Heart right ventricle (tissue), 16 donors: ENCODE measurements at regions not wholly inside any gene's neighbourhood (a gene's known extent, or its start where the extent isn't known, plus 50 kb on each side); places are given as distances from the start of the nearest gene placed in this dataset.

ENCODE experiments used
- ATAC-seq, 8 donors: fragments of 200-7000 bp; cut with Tn5 transposase; one replicate each; pipeline ENCODE4 v1.9.1; 2020; ENCODE audit warnings: mild to moderate bottlenecking in 8 of 8, moderate library complexity in 8 of 8, moderate number of reproducible peaks in 1 of 8
- DNase-seq, 2 donors: peaks; one replicate each; pipeline ENCODE4 v3.0.0-alpha.2; 2020
- H3K27ac ChIP-seq, 10 donors: fragments of 200-600 bp; sonication (generic) in 2 of 10; one replicate each; pipeline versions ENCODE4 v1.5.0 to v1.8.0; 2020 to 2022; ENCODE audit warnings: mild to moderate bottlenecking in 3 of 10
- H3K27me3 ChIP-seq, 7 donors: fragments of 200-600 bp; one replicate each; pipeline ENCODE4 v1.8.0; 2021 to 2022; ENCODE audit warnings: mild to moderate bottlenecking in 2 of 7
- H3K36me3 ChIP-seq, 9 donors: fragments of 200-600 bp; sonication (generic) in 1 of 9; one replicate each; pipeline versions ENCODE4 v1.5.0 to v1.8.0; 2020 to 2022; ENCODE audit warnings: mild to moderate bottlenecking in 2 of 9
- H3K4me1 ChIP-seq, 9 donors: fragments of 200-600 bp; sonication (generic) in 1 of 9; one replicate each; pipeline versions ENCODE4 v1.5.0 to v1.8.0; 2020 to 2022; ENCODE audit warnings: mild to moderate bottlenecking in 4 of 9
- H3K4me3 ChIP-seq, 10 donors: fragments of 200-600 bp; sonication (generic) in 2 of 10; one replicate each; pipeline versions ENCODE4 v1.5.0 to v1.8.0; 2020 to 2022; ENCODE audit warnings: mild to moderate bottlenecking in 7 of 10, moderate library complexity in 2 of 10
- H3K9me3 ChIP-seq, 11 donors: fragments of 200-600 bp in 10 of 11; sonication (generic) in 2 of 11; one replicate each; pipeline versions ENCODE4 v1.5.0 to v1.8.0; 2013 to 2022; ENCODE audit warnings: mild to moderate bottlenecking in 2 of 11, control low read depth in 1 of 11, moderate library complexity in 1 of 11
- WGBS, 2 donors: extraction: QIAGEN DNeasy Blood & Tissue Kit; methylation state at CpG; one replicate each; pipeline ENCODE4 v1.1.7; 2013; ENCODE audit warnings: inconsistent platforms in 1 of 2; 5-methylcytosine and 5-hydroxymethylcytosine counted together
- intact Hi-C, 10 donors: fragments of 100-400 bp; cut with DNase I; formaldehyde crosslinking; loops; one replicate each; pipeline versions ENCODE4 v1.11.1 to v1.14.2; 2022
- TF ChIP-seq, protein P1 (sequence below), 9 donors: fragments of 200-600 bp; sonication (generic) in 2 of 9; IDR thresholded peaks; one replicate each; pipeline versions ENCODE4 v1.5.0 to v1.8.0; 2021 to 2022; ENCODE audit warnings: antibody characterized with exemption in 9 of 9, mild to moderate bottlenecking in 5 of 9, moderate library complexity in 1 of 9
- donor health status: Arrhythmogenic right ventricular cardiomyopathy.
- donor health status: ischemic (EF 13 %, LVEDD 7.1; RV severe dilation, severe dysfunction).
- donor health status: healthy with polysubstance abuse.
- donor health status: DM: no; HTN: yes; CAD: no.
- donor health status: DM: no; HTN: no; CAD: no.
- donor health status: ischemic (EF 25% LVEDD 6.9; RV normal size, moderate dysfunction).
- donor health status: ischemic (EF 25% LVEDD 5.7; RV mildly dilated, moderate dysfunction).
- donor health status: healthy.
- donor health status: DM: yes; HTN: yes; CAD: no.
- donor health status: Ischemic cardiomyopathy.
- donor health status: ischemic (EF 35%, LVEDD 5.7; RV mildly dilated, moderate dysfunction).
- donor health status: nonischemic (EF 11% LVEDD 7.7; RV severe dilation, severe dysfunction).
- donor health status: DM: yes; HTN: yes; CAD: no.
- donor health status: PGD.
- donor health status: ischemic (EF 29% LVEDD 5.4; RV normal size, mild dysfunction).
- donor health status: nonischemic (EF 23%, LVEDD 6.1; RV moderate dilation, normal function).

DNA sequence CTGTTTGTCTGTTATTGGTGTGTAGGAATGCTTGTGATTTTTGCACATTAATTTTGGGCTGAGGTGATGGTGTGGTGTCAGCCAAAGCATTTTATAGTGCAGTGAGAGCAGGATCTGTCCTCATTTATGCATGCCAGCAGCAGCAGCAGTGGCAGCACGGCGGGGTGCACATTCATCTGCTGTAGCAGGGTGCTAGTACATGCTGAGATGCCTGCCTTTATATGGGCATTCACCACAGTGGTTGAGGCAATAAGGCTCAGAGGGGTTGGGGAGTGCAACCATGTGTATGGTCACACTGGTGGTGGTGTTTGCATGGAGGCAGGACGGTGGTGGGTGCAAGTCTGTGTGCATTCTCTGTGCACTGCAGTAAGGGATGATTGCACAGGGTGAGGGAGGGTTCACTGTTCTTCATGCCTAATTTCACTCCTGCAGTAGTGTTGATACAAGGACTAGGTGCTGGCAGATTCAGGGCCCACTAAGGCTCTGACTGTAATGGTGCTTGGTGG, 129.3 kb upstream of the SYNCRIP start:
- no peaks in the 10 kb centered on the region for H3K36me3 ChIP-seq
- H3K27me3 ChIP-seq: no peaks in the 10 kb centered on the region
- H3K4me1 ChIP-seq: no peaks in the 10 kb centered on the region
- intact Hi-C loops: no loop called here
- TF ChIP-seq, protein P1, sequence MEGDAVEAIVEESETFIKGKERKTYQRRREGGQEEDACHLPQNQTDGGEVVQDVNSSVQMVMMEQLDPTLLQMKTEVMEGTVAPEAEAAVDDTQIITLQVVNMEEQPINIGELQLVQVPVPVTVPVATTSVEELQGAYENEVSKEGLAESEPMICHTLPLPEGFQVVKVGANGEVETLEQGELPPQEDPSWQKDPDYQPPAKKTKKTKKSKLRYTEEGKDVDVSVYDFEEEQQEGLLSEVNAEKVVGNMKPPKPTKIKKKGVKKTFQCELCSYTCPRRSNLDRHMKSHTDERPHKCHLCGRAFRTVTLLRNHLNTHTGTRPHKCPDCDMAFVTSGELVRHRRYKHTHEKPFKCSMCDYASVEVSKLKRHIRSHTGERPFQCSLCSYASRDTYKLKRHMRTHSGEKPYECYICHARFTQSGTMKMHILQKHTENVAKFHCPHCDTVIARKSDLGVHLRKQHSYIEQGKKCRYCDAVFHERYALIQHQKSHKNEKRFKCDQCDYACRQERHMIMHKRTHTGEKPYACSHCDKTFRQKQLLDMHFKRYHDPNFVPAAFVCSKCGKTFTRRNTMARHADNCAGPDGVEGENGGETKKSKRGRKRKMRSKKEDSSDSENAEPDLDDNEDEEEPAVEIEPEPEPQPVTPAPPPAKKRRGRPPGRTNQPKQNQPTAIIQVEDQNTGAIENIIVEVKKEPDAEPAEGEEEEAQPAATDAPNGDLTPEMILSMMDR (IDR thresholded peaks at IDR 0.05): no peak
- WGBS, 2 donors: 64 to 81% methylated on average over 3 of the region's 3 CpGs
- no peak for ATAC-seq
- no peak overlapping the region for H3K4me3 ChIP-seq
- H3K9me3 ChIP-seq: peaks cover 0 to 8% (median 0%) of the 10 kb centered on the region in 11 donors
- H3K27ac ChIP-seq: no peak overlapping the region
- DNase-seq: no peak

GRCh38 chr6:85771455-85771854, 128.8 kb upstream of the SYNCRIP start:
- no peaks in the 10 kb centered on the region for H3K4me1 ChIP-seq
- peaks cover 0 to 3% (median 0%) of the 10 kb centered on the region in 11 donors for H3K9me3 ChIP-seq
- ATAC-seq (no peak), DNase-seq (no peak)
- no peaks in the 10 kb centered on the region for H3K27me3 ChIP-seq
- H3K36me3 ChIP-seq: no peaks in the 10 kb centered on the region
- H3K4me3 ChIP-seq: no peak overlapping the region
- no peak overlapping the region for H3K27ac ChIP-seq
- 70 to 74% methylated on average over 2 of the region's 2 CpGs for WGBS, 2 donors
- TF ChIP-seq, protein P1 (IDR thresholded peaks at IDR 0.05): no peak
- intact Hi-C loops: no loop called here

DNA sequence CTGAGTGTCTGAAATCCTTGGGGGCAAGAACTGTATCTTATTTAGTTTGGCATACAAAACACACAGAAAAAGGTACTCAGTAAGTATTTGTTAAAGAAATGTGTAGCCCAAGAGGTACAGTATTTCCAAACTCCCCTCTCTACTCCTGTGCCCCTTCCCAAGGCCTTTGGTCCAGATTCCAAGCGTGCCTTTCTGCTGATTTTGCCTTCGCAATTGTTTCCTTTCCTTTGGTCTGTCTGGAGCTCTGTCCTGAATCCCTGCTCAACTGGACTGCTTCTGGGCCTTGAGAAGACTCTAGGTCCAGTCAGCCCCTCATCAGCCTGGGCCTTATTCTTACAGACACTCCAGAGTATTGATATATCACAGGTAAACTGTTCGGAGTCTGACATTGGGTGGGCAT, 122.2 kb upstream of the SYNCRIP start:
- Histone ChIP-seq H3K27ac (no peak overlapping the region), H3K9me3 (no peaks in the 10 kb centered on the region), H3K4me3 (no peak overlapping the region), H3K36me3 (no peaks in the 10 kb centered on the region), H3K4me1 (no peaks in the 10 kb centered on the region), H3K27me3 (no peaks in the 10 kb centered on the region)
- ATAC-seq: no peak
- TF ChIP-seq, protein P1 (IDR thresholded peaks at IDR 0.05): no peak
- DNase-seq: no peak
- 90% methylated on average over 3 of the region's 3 CpGs for WGBS, 2 donors
- intact Hi-C loops: no loop called here

DNA sequence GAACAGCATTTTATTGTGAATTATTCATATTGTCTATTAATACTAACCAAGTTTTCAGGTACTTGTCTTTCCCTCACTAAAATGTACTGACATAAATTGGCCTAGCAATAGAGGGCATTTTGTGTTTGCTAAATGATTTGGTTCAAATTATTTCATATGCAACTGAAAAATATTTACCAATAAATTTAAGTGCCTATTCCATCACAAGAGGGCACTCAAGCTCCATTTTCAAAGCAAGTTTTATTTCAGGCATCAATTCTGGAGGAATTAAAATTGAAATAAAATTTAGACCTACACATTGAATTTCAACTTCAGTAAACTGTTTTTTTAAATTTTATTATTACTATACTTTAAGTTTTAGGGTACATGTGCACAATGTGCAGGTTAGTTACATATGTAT, 114.3 kb upstream of the SYNCRIP start:
- Histone ChIP-seq H3K27ac (no peak overlapping the region), H3K4me3 (no peak overlapping the region), H3K4me1 (no peaks in the 10 kb centered on the region), H3K9me3 (no peaks in the 10 kb centered on the region), H3K36me3 (no peaks in the 10 kb centered on the region), H3K27me3 (no peaks in the 10 kb centered on the region)
- DNase-seq (no peak), ATAC-seq (no peak)
- intact Hi-C loops: loop anchor here in 4 of 10 donors (5.0 to 10.0 kb wide), 5 partner anchors 165 to 1268 kb away; no protein-coding TSS in a partner anchor
- TF ChIP-seq, protein P1 (IDR thresholded peaks at IDR 0.05): peak; percentile 14 to 59 (median 48)
